ENCODE measurements at regions not wholly inside any gene's neighbourhood (a gene's known extent, or its start where the extent isn't known, plus 50 kb on each side); places are given as distances from the start of the nearest gene placed in this dataset.

GRCh38 chr11:113528982-113529381, 53.8 kb upstream of the DRD2 start:
- TF ChIP-seq CTCF (IDR thresholded peaks at IDR 0.05) (no peak), POLR2AphosphoS5 (IDR thresholded peaks at IDR 0.05; ENCODE audit: low read depth, low read length) (no peak), SIN3A (IDR thresholded peaks at IDR 0.05; ENCODE audit: borderline replicate concordance, insufficient read depth, low read depth, low read length) (no peak)
